ENCODE measurements at regions not wholly inside any gene's neighbourhood (a gene's known extent, or its start where the extent isn't known, plus 50 kb on each side); places are given as distances from the start of the nearest gene placed in this dataset.
A peak's percentile ranks its signal among the peaks of the same experiment; 100 is the strongest.
"Not testable (repeated sequence)": the region's sequence is repeated elsewhere in the genome, so short reads cannot be mapped to it uniquely, and the experiment has no call there.

DNA sequence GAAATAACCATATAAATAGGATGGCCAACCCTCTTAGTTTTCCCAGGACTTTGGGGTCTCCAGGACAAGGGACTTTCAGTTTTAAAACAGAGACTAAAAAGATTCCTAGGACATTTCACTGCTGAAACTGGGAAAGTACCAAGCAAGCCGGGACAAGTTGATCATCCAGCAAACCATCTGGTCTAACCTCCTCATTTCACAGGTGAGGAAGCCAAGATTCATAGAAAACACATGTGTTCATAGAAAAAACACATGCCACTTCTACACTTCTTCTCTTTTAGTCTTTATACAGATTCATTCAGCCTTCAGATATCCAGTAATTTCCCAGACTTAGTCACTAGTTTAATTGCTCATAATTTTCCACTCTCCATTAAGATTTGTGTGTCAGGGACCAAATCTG, 165.6 kb upstream of the CCDC54 start:
- no peak for DNase-seq

GRCh38 chr3:107212618-107213017, 164.6 kb upstream of the CCDC54 start:
- DNase-seq: no peak

DNA sequence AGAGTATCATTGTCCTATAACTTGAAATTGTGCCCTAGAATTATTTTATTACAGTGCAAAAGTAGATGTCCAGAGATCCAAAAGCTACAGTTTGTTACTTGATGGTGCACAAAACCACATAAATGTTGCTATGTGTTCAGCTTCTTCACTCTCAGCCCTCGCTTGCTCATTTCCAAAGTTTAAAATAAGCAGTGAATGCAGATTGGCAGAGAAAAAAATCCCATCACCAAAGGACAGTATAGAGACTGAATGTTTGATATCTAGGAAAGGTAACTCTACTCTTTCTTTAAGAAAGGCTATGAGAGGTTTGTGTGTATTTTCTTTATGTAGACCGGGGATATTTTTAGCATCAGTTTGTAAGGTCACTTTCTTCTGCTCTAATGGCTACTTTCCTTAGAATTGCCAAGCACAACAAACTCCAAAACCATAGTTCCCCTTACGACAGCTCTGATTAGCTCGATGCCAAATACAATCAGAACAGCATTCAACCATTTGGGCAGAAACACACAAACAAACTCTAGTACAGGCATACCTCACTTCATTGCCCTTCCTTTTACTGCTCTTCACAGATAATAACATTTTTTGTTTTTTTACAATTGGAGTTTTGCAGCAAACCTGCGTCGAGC, 164.1 kb upstream of the CCDC54 start:
- no peak for DNase-seq

DNA sequence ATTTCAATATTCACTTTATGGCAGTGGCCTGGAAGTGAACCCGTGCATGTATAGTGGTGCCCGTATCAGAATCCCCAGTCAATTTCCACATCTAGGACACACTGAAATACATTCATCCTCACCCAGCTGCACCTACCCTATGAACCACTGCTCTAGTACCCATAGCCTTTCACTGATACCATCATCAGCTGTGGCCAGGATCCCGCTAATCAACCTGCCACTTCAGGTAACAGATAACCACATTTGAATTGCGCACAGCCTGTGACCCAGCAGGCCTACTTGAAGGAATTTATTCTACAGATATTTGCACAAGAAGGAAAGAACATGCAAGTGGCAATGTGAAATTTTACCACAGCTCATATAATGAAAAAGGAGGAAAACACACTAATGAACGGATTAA, 161.0 kb upstream of the CCDC54 start:
- no peak for DNase-seq

- DNase-seq: no peak
Observed at GRCh38 chr3:107216711-107217110, 160.5 kb upstream of the CCDC54 start.

- DNase-seq: no peak
Observed at GRCh38 chr3:107217172-107217571, 160.1 kb upstream of the CCDC54 start.

DNA sequence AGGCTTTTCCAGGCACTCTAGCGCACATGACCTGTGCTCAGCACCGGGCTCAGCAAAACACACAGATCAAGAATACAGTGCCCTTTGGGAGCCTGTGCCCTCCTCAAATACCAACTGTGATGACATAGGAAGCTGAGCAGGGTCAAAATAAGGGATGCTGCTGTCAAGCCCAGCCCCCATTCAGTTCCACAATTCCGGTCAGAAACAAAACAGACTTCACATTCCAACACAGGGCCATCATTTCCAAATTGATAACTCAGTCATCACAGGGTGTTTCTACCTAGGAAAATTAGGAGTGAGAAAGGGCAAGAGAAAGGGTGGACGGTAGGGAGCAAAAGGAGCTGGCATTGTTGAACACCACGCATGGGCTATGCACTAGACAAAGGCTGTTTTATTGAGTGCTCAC, 158.4 kb upstream of the CCDC54 start:
- no peak for DNase-seq

DNA sequence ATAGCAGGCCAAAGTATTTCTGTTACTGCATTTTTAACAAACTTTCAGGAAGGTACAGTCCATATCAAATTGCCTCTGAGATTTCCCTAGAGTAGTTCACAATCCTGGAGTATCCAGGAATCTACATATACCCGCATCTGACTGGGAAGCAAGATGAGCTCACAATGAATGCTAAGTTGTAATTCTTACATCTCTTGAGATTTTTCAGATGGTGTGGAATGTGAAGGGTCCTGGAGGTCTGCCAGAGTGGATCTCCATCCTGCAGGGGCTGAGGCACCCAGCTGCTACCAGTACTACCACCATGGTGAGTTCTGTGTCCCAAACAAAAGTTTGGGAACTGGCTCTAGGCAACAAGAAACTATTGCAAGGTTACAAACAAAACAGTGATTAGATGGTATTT, 156.7 kb upstream of the CCDC54 start:
- no peak for DNase-seq

DNA sequence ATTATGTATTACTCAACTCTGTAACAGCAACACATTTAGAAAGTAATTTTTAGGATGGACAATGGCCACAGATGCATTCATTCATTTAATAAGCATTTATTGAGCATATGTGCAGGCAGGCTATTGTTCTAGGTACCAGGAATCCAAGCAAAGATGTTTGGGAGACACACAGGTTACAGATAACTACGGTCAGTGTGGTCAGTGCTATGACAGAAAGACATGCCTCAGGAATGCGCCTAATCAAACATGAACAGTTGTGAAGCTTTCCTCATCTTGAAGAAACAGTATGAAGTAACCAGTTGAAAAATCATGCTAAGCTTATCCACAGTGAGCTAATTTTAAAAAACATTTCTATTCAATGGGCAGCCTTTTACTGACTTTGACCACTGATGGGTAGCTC, 155.4 kb upstream of the CCDC54 start:
- DNase-seq: no peak

GRCh38 chr3:107222907-107223306, 154.3 kb upstream of the CCDC54 start:
- DNase-seq: no peak

DNA sequence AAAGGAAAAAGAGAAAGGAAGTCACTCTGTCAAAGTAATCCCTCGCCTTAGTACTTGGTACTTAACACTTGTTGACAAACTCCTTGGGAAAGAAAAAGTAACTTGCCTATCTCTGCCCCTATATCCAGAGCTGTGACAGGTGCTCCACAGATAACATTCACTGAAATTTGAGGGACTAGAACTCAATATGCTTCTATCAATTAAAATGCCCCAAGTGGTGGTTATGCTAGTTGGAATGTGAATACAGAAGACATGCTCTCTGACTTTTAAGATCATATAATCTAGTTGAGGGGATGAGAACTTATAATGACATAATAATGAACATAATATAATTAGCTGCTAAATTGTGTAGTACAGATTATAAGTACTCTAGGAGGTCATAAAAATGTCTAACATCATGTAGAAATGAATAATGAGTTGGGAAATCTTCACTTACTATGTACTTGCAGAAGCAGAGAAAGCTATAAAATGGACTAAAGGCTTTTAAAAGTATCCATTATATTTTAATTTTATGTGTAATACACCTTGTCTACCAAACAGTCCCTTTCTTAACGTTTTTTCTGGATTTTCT, 153.1 kb upstream of the CCDC54 start:
- DNase-seq: no peak

GRCh38 chr3:107227091-107227490, 150.1 kb upstream of the CCDC54 start:
- DNase-seq: no peak

GRCh38 chr3:107233877-107234276, 143.4 kb upstream of the CCDC54 start:
- not testable (repeated sequence) for DNase-seq

- no peak for DNase-seq
Observed at GRCh38 chr3:107235193-107235927, 141.9 kb upstream of the CCDC54 start.

DNA sequence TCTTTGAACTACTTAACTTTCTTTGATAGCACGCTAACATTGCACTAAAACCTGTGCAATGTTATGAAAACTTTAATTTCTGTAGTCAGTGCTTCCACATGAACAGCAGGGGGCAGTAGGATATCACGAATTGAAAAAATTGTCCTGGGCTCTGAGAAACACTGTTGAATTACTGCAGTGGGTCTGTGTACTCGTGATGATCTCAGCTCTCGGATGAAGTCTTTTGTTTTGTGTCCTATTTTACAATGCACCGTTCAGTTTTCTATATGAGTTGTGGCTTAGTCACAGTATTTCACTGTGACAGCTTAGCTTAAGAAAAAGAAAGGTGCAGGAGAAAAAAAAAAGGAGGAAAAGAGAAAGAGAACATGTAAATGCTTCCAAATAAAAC, 141.3 kb upstream of the CCDC54 start:
- DNase-seq: peak; percentile 41

DNA sequence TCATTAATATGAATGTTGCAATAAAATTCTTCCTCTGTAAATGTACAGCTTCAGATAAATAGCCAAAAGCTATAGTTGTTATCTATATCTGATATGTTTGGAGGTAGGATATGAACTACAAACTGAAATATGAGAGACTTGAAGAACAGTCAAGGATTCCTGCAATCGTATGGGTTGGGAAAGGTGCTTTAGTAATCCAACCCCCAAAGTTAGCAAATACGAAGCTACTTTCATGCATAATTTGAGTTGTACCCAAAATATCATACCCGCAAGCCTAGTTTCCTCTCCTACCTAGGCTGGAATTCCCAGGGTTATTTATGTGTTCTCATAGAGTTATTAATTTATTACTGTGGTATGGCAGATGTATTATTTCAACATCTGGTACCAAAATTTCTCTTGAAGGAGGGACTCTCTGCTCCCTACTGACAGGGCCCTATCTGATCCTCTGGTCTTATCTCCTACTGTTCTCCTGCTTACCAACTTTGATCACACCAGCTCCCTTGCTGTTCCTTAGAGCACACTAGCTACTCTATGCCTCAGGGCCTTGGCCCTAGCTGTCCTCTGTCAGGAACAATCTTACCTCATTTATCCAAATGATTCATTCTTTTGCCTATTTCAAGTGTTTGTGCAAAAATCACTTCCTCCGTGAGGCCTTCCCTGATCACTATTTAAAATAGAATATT, 140.4 kb upstream of the CCDC54 start:
- no peak for DNase-seq

DNA sequence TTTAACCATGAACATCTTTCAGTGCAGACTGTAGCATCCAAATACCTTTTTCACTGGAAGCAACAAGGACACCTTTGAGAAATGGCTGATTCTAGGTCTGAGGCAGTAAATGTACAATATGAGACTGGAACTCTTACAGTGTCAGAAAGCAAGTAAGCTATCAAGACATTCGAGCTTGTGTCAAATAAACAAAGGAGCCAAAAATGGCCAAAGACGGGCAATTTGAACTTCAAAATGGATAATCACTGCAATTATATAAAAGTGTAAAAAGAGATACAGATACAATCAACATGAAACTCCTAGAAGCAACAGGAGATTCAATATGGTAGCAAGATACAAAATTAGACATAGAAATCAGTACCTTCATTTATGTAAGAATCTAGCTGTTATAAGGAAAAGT, 138.5 kb upstream of the CCDC54 start:
- DNase-seq: no peak

- DNase-seq: no peak
Observed at GRCh38 chr3:107239703-107240102, 137.5 kb upstream of the CCDC54 start.

- peak; percentile 65 for DNase-seq
Observed at GRCh38 chr3:107240183-107241091, 136.8 kb upstream of the CCDC54 start.

- no peak for DNase-seq
Observed at GRCh38 chr3:107241217-107241616, 136.0 kb upstream of the CCDC54 start.

- DNase-seq: no peak
Observed at GRCh38 chr3:107242579-107242978, 134.7 kb upstream of the CCDC54 start.

GRCh38 chr3:107247116-107247515, 130.1 kb upstream of the CCDC54 start:
- DNase-seq: no peak

GRCh38 chr3:107249132-107249531, 128.1 kb upstream of the CCDC54 start:
- no peak for DNase-seq
